ENCODE measurements at regions not wholly inside any gene's neighbourhood (a gene's known extent, or its start where the extent isn't known, plus 50 kb on each side); places are given as distances from the start of the nearest gene placed in this dataset.

DNA sequence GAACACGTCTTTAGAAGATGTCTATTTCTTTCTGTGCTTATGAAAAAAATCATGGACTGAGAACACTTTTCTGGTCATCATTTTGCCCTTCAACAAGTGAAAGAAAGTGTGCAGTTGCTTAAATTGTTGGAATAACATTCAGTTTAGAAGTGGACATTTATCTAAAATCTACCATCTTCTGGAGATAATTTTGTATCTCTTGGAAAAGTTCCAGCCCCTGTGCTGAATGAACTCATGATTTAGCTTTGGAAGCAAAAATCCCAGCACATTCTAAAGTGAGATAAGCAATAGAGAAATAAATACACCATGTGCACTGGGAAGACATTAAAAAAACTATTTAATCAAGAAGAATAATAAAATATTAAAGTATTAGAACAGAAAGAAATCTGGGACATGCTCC is 1420.8 kb upstream of the SLC10A2 start:
- TF ChIP-seq GATA2 (IDR thresholded peaks at IDR 0.05; ENCODE audit: low read depth, low read length) (no peak), GATA3 (IDR thresholded peaks at IDR 0.05; ENCODE audit: low read depth, low read length) (no peak)

Measured in SH-SY5Y (cell line).